Peyer's patch (tissue), 4 donors: ENCODE measurements at regions not wholly inside any gene's neighbourhood (a gene's known extent, or its start where the extent isn't known, plus 50 kb on each side); places are given as distances from the start of the nearest gene placed in this dataset.

ENCODE experiments used
- DNase-seq, 3 donors: peaks; one replicate each; pipeline ENCODE4 v3.0.0-alpha.2; 2017 to 2019
- H3K27ac ChIP-seq, 4 donors: fragments of 200-600 bp; sonication (generic); one replicate each; pipeline ENCODE4 v1.5.1; 2016 to 2019
- H3K27me3 ChIP-seq, 2 donors: fragments of 200-600 bp; sonication (generic); one replicate each; pipeline ENCODE4 v1.5.1; 2019
- H3K36me3 ChIP-seq, 3 donors: fragments of 200-600 bp; sonication (generic); one replicate each; pipeline ENCODE4 v1.5.1; 2016 to 2019
- H3K4me1 ChIP-seq, 4 donors: fragments of 200-600 bp; sonication (generic); one replicate each; pipeline ENCODE4 v1.5.1; 2016 to 2019
- H3K4me3 ChIP-seq, 4 donors: fragments of 200-600 bp; sonication (generic); 1 replicate in 3 of 4; 2 replicates in 1 of 4; pipeline ENCODE4 v1.5.1; 2016 to 2019; ENCODE audit warnings: mild to moderate bottlenecking in 1 of 4
- H3K9me3 ChIP-seq, 4 donors: fragments of 200-600 bp; sonication (generic); one replicate each; pipeline ENCODE4 v1.5.1; 2016 to 2019; ENCODE audit warnings: mild to moderate bottlenecking in 1 of 4
- CTCF ChIP-seq, 6 experiments: fragments of 450-650 bp in 4 of 6; fragments of 200-600 bp in 2 of 6; sonication (generic) in 1 of 6; IDR thresholded peaks; one replicate each; pipeline ENCODE4 v1.5.1; 2017 to 2019; ENCODE audit warnings: antibody characterized with exemption in 6 of 6, mild to moderate bottlenecking in 3 of 6, moderate library complexity in 1 of 6
- POLR2A ChIP-seq, 2 donors: fragments of 450-650 bp; IDR thresholded peaks; one replicate each; pipeline ENCODE4 v1.5.1; 2017; ENCODE audit warnings: antibody characterized with exemption in 2 of 2, mild to moderate bottlenecking in 2 of 2, moderate library complexity in 2 of 2

GRCh38 chr15:94610069-94610468 lies 378.7 kb downstream of the MCTP2 start:
- no peak overlapping the region for H3K27ac ChIP-seq
- H3K36me3 ChIP-seq: no peaks in the 10 kb centered on the region
- TF ChIP-seq POLR2A (IDR thresholded peaks at IDR 0.05) (no peak), CTCF (IDR thresholded peaks at IDR 0.05) (no peak)
- H3K4me3 ChIP-seq: no peak overlapping the region
- no peaks in the 10 kb centered on the region for H3K9me3 ChIP-seq
- no peak for DNase-seq
- H3K4me1 ChIP-seq: peaks cover 0 to 7% (median 0%) of the 10 kb centered on the region in 4 donors
- H3K27me3 ChIP-seq: no peaks in the 10 kb centered on the region

- H3K4me1 ChIP-seq: peaks cover 0 to 7% (median 0%) of the 10 kb centered on the region in 4 donors
- no peaks in the 10 kb centered on the region for H3K9me3 ChIP-seq
- DNase-seq: no peak
- no peaks in the 10 kb centered on the region for H3K36me3 ChIP-seq
- H3K27me3 ChIP-seq: no peaks in the 10 kb centered on the region
- no peak for TF ChIP-seq POLR2A (IDR thresholded peaks at IDR 0.05)
- no peak for TF ChIP-seq CTCF (IDR thresholded peaks at IDR 0.05)
- H3K4me3 ChIP-seq: no peak overlapping the region
- H3K27ac ChIP-seq: no peak overlapping the region
These were observed 379.1 kb downstream of the MCTP2 start for GRCh38 chr15:94610485-94610884.

DNA sequence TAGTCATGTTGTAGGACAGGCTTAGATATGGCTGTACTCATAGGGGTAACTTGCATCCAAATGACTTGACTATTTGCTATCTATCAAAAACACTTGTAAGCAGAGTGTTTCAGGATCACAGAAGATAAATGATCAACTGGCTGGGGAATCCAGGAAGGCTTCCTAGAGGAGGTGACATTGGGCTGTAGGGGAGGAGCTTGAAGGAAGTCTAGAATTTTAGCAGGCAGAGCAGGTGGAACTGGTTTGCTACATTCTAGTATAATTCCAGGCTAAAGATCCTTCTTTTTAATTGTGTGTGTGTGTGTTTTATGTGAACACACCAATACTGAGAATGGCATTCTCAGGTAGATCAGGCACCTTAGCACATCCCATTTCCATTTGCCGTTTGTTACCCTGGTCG lies 380.3 kb downstream of the MCTP2 start:
- TF ChIP-seq CTCF (IDR thresholded peaks at IDR 0.05) (no peak), POLR2A (IDR thresholded peaks at IDR 0.05) (no peak)
- no peaks in the 10 kb centered on the region for H3K9me3 ChIP-seq
- H3K4me3 ChIP-seq: no peak overlapping the region
- no peaks in the 10 kb centered on the region for H3K27me3 ChIP-seq
- H3K36me3 ChIP-seq: no peaks in the 10 kb centered on the region
- no peak overlapping the region for H3K27ac ChIP-seq
- peaks cover 0 to 7% (median 0%) of the 10 kb centered on the region in 4 donors for H3K4me1 ChIP-seq
- no peak for DNase-seq

GRCh38 chr15:94615688-94616087 lies 384.3 kb downstream of the MCTP2 start:
- Histone ChIP-seq H3K4me3 (no peak overlapping the region), H3K4me1 (no peaks in the 10 kb centered on the region), H3K27ac (no peak overlapping the region), H3K27me3 (no peaks in the 10 kb centered on the region), H3K9me3 (no peaks in the 10 kb centered on the region), H3K36me3 (no peaks in the 10 kb centered on the region)
- TF ChIP-seq CTCF (IDR thresholded peaks at IDR 0.05): no peak
- no peak for TF ChIP-seq POLR2A (IDR thresholded peaks at IDR 0.05)
- no peak for DNase-seq

DNA sequence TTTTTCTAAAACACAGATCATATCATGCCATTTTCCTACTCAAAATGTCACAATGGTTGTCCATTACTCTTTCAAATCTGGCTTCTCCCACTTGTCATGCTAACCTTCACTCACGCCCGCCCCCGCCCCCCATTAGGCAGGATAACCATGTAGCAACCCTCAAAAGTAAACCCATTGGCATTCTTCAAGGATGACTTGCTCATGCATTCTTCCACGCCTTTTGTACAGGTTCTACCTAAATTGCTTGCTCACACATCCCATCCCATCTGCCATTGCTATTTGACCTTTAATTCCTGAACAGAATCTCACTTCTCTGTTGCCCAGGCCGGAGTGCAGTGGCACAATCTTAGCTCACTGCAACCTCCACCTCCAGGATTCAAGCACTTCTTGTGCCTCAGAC lies 389.3 kb downstream of the MCTP2 start:
- Histone ChIP-seq H3K4me3 (no peak overlapping the region), H3K27ac (no peak overlapping the region), H3K36me3 (no peaks in the 10 kb centered on the region), H3K27me3 (no peaks in the 10 kb centered on the region), H3K4me1 (no peaks in the 10 kb centered on the region), H3K9me3 (no peaks in the 10 kb centered on the region)
- no peak for DNase-seq
- TF ChIP-seq CTCF (IDR thresholded peaks at IDR 0.05): no peak
- no peak for TF ChIP-seq POLR2A (IDR thresholded peaks at IDR 0.05)

DNA sequence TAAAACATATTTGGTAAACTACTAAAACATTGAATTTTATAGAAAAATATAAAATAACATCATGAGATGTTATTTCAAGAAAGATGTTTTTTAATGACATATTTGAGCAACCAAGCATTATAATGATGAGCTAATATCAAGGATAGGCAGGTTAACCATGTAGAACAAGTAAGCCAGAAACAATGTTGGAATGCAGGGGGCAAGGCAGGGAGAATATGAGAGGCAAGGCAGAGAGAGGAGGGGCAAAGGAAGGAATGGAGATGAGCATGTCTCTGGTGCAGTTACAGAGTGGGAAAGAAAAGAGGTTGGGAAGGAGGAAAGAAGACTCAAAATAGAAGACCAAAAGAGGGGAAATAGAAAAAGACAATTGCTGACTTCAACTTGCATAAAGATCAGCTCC lies 390.4 kb downstream of the MCTP2 start:
- DNase-seq: no peak
- no peaks in the 10 kb centered on the region for H3K36me3 ChIP-seq
- TF ChIP-seq POLR2A (IDR thresholded peaks at IDR 0.05) (no peak), CTCF (IDR thresholded peaks at IDR 0.05) (no peak)
- H3K27ac ChIP-seq: no peak overlapping the region
- H3K27me3 ChIP-seq: no peaks in the 10 kb centered on the region
- no peak overlapping the region for H3K4me3 ChIP-seq
- H3K4me1 ChIP-seq: no peaks in the 10 kb centered on the region
- no peaks in the 10 kb centered on the region for H3K9me3 ChIP-seq
